ENCODE measurements at regions not wholly inside any gene's neighbourhood (a gene's known extent, or its start where the extent isn't known, plus 50 kb on each side); places are given as distances from the start of the nearest gene placed in this dataset.

DNA sequence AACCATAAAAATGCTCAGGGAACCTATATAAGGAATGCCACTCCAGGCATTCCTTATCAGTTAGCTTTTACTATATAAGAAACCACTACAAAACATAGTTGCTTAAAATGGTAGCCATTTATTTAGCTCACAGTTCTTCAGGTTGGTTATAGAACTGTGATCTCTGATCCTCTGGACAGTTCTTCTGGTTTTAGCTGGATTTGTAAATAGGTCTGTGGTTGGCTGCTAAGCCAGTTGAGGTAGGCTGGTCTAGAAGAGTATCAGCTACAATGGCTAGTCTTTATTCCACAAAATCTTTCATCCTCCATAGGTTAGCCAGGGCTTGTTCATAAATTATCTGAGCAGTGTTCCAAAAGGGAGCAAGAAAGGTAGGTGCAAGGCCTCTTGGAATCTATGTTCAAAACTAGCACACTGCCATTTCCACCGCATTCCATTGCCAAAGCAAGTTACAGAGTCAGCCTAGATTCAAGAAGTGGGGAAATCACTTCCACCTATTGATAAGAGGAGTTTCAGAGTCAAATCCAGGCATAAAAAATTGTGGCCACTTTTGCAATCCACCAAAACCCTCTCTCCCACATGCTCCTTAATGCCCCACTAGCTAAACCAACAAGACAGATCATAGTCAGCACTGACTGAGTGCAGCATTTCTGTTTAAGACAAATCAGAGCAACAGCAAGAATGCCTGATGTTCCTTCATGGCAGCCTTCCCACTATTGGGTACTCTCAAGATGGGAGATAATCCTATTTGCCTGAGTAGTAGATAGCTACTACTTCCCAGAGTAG lies 146.4 kb downstream of the IRS1 start:
- Histone ChIP-seq H3K9me3 (ENCODE audit: control insufficient read depth, low read depth, low read length) (no peaks in the 10 kb centered on the region), H3K4me1 (ENCODE audit: insufficient read depth, low read length) (peaks cover 9% of the 10 kb centered on the region), H3K56ac (ENCODE audit: insufficient read length, low read depth, low read length) (no peak overlapping the region), H2BK12ac (ENCODE audit: insufficient read length, low read depth, low read length) (no peak overlapping the region), H3K14ac (ENCODE audit: insufficient read depth, low read length) (no peak overlapping the region), H2BK20ac (ENCODE audit: low read depth, low read length, poor library complexity, severe bottlenecking) (no peak overlapping the region), H3K4ac (ENCODE audit: low read depth, low read length) (no peak overlapping the region), H2BK15ac (ENCODE audit: low read depth, low read length) (no peak overlapping the region), H4K20me1 (ENCODE audit: control insufficient read depth, insufficient read depth, insufficient read length) (no peaks in the 10 kb centered on the region), H3K79me1 (ENCODE audit: insufficient read depth, low read depth, low read length, poor library complexity, severe bottlenecking) (no peaks in the 10 kb centered on the region), H2BK120ac (ENCODE audit: low read depth, low read length, poor library complexity, severe bottlenecking) (no peak overlapping the region), H3T11ph (ENCODE audit: low read length) (no peak overlapping the region), H3K23me2 (ENCODE audit: insufficient read length, low read depth, low read length, poor library complexity, severe bottlenecking) (no peaks in the 10 kb centered on the region), H3K23ac (ENCODE audit: insufficient read length, low read depth, low read length) (no peak overlapping the region), H2BK5ac (ENCODE audit: insufficient read length, low read length) (no peak overlapping the region), H3K79me2 (ENCODE audit: insufficient read depth, low read length) (no peaks in the 10 kb centered on the region), H2AK5ac (ENCODE audit: insufficient read length, low read length) (no peak overlapping the region), H2AFZ (ENCODE audit: low read length) (no peak overlapping the region), H4K5ac (ENCODE audit: insufficient read length, low read depth, low read length) (no peak overlapping the region), H4K91ac (ENCODE audit: insufficient read length, low read depth, low read length) (no peak overlapping the region), H3K18ac (ENCODE audit: insufficient read length, low read depth, low read length) (no peak overlapping the region), H3K4me2 (ENCODE audit: insufficient read depth, insufficient read length, low read length) (no peak overlapping the region), H3K9ac (ENCODE audit: extremely low read depth, insufficient read length, low read length) (no peak overlapping the region), H3K27me3 (ENCODE audit: insufficient read depth, low read length) (no peaks in the 10 kb centered on the region), H4K8ac (replicated peaks; ENCODE audit: insufficient read length, low read depth, low read length) (no peak overlapping the region), H3K27ac (ENCODE audit: insufficient read length, low read depth, low read length) (no peak overlapping the region)
- no CpG with 5 or more reads among the region's 1 CpG for WGBS (ENCODE audit: extremely low coverage, insufficient read length, low lambda C conversion rate)
- TF ChIP-seq, protein P1, sequence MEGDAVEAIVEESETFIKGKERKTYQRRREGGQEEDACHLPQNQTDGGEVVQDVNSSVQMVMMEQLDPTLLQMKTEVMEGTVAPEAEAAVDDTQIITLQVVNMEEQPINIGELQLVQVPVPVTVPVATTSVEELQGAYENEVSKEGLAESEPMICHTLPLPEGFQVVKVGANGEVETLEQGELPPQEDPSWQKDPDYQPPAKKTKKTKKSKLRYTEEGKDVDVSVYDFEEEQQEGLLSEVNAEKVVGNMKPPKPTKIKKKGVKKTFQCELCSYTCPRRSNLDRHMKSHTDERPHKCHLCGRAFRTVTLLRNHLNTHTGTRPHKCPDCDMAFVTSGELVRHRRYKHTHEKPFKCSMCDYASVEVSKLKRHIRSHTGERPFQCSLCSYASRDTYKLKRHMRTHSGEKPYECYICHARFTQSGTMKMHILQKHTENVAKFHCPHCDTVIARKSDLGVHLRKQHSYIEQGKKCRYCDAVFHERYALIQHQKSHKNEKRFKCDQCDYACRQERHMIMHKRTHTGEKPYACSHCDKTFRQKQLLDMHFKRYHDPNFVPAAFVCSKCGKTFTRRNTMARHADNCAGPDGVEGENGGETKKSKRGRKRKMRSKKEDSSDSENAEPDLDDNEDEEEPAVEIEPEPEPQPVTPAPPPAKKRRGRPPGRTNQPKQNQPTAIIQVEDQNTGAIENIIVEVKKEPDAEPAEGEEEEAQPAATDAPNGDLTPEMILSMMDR (conservative IDR thresholded peaks at IDR 0.05), result no peak
- Mint-ChIP-seq H3K4me3 (no peak overlapping the region), H3K9me3 (peaks cover 16 to 17% of the 10 kb centered on the region in 2 experiments), H3K36me3 (ENCODE audit: insufficient read depth in 1 of 3, low read depth in 3 of 3) (peaks cover 6 to 15% (median 15%) of the 10 kb centered on the region in 3 experiments), H3K27ac (no peak overlapping the region), H3K27me3 (ENCODE audit: low read depth) (peaks cover 1% of the 10 kb centered on the region; the same call in 1 of the 2 replicates), H3K4me1 (peaks cover 14 to 18% of the 10 kb centered on the region in 2 experiments)
- DNase-seq, result no peak

Data from H9 (cell line).